HCT116 (cell line): ENCODE measurements at regions not wholly inside any gene's neighbourhood (a gene's known extent, or its start where the extent isn't known, plus 50 kb on each side); places are given as distances from the start of the nearest gene placed in this dataset.
"Not testable (repeated sequence)": the region's sequence is repeated elsewhere in the genome, so short reads cannot be mapped to it uniquely, and the experiment has no call there.

ENCODE experiments used
- ATAC-seq: fragments of 200-7000 bp; cut with Tn5 transposase; 2 replicates; pipeline ENCODE4 v1.9.1; 2020; ENCODE audit warnings: mild to moderate bottlenecking, moderate library complexity
- BruUV-seq: library from RNA; stranded (reverse); fragments of 400-500 nt; replicated peaks from 2 replicates; lab custom pipeline; 2021; lab: Mats Ljungman, UMichigan
- CTCF ChIA-PET: fragments of 300-600 bp; sonication (Branson Sonifier 250); formaldehyde crosslinking; loops from one replicate; lab custom pipeline; 2021; ENCODE audit warnings: antibody characterized with exemption; lab: Charles Lee
- POLR2A ChIA-PET: fragments of 300-600, 350-600 bp; sonication (Branson Sonifier 250); formaldehyde crosslinking; loops from one replicate; lab custom pipeline; 2021; ENCODE audit warnings: antibody characterized with exemption; lab: Charles Lee
- RAD21 ChIA-PET, 2 experiments: fragments of 300-600 bp; sonication (Branson Sonifier 250); formaldehyde crosslinking; loops; one replicate each; lab custom pipeline; 2023; ENCODE audit warnings: low total read pairs in 2 of 2; ENCODE audit not compliant: uncharacterized antibody in 2 of 2, unreplicated experiment in 2 of 2, low non-redundant PET in 1 of 2; lab: Charles Lee
- DNase-seq: peaks from one replicate; pipeline ENCODE4 v3.0.0-alpha.2; 2010; ENCODE audit warnings: low read depth, low spot score
- H2AFZ ChIP-seq: fragments of 200-600 bp; shearing (Covaris generic), sonication (generic); 2 replicates; pipeline ENCODE4 v1.6.1; 2017; ENCODE audit warnings: low read depth, mixed run types, mixed read lengths, antibody characterized with exemption, low read length; ENCODE audit not compliant: poor library complexity, severe bottlenecking
- H3K27ac ChIP-seq: 2 replicates; pipeline ENCODE4 v1.5.1; 2012; ENCODE audit warnings: low read depth, low read length
- H3K27me3 ChIP-seq: fragments of 200-600 bp; sonication (generic); 2 replicates; pipeline ENCODE4 v1.6.1; 2016; ENCODE audit warnings: mixed run types, low read length, mixed read lengths; ENCODE audit not compliant: insufficient read depth
- H3K36me3 ChIP-seq, 2 experiments: fragments of 200-500 bp in 1 of 2; fragments of 200-600 bp in 1 of 2; sonication (Bioruptor generic) in 1 of 2; sonication (generic) in 1 of 2; 2 replicates each; pipeline versions ENCODE4 v1.5.1 to v1.6.1; 2014 to 2016; ENCODE audit warnings: low read length in 2 of 2, inconsistent platforms in 1 of 2, mixed read lengths in 1 of 2, mixed run types in 1 of 2; ENCODE audit not compliant: insufficient read depth in 2 of 2, control insufficient read depth in 1 of 2
- H3K4me1 ChIP-seq, 2 experiments: fragments of 200-600 bp in 1 of 2; sonication (generic) in 1 of 2; 2 replicates each; pipeline versions ENCODE4 v1.5.1 to v1.6.1; 2012 to 2017; ENCODE audit warnings: low read length in 2 of 2, inconsistent platforms in 1 of 2, mild to moderate bottlenecking in 1 of 2, mixed read lengths in 1 of 2, mixed run types in 1 of 2, moderate library complexity in 1 of 2; ENCODE audit not compliant: insufficient read depth in 2 of 2, control insufficient read depth in 1 of 2
- H3K4me2 ChIP-seq: fragments of 200-600 bp; sonication (generic); 2 replicates; pipeline ENCODE4 v1.6.1; 2017; ENCODE audit warnings: mixed run types, low read length, mixed read lengths
- H3K4me3 ChIP-seq, 2 experiments: fragments of 200-600 bp in 1 of 2; sonication (generic) in 1 of 2; replicated peaks in 1 of 2; 2 replicates each; pipeline ENCODE4 v1.5.1; 2011 to 2016; ENCODE audit warnings: low read length in 2 of 2, control low read depth in 1 of 2, low read depth in 1 of 2, mild to moderate bottlenecking in 1 of 2, mixed read lengths in 1 of 2, mixed run types in 1 of 2
- H3K79me2 ChIP-seq: fragments of 200-600 bp; sonication (generic); 2 replicates; pipeline ENCODE4 v1.6.1; 2017; ENCODE audit warnings: mild to moderate bottlenecking, mixed run types, low read length, moderate library complexity, mixed read lengths; ENCODE audit not compliant: insufficient read depth
- H3K9ac ChIP-seq: fragments of 200-600 bp; sonication (generic); 2 replicates; pipeline ENCODE4 v1.6.1; 2016; ENCODE audit warnings: low read length, mixed read lengths
- H3K9me2 ChIP-seq: fragments of 200-600 bp; sonication (generic), shearing (Covaris generic); 2 replicates; pipeline ENCODE4 v1.6.1; 2017; ENCODE audit warnings: mixed run types, mild to moderate bottlenecking, moderate library complexity; ENCODE audit not compliant: insufficient read depth
- H3K9me3 ChIP-seq, 2 experiments: fragments of 200-500 bp in 1 of 2; fragments of 200-600 bp in 1 of 2; sonication (Bioruptor generic) in 1 of 2; sonication (generic) in 1 of 2; 2 replicates each; pipeline ENCODE4 v1.6.1; 2014 to 2017; ENCODE audit warnings: low read length in 2 of 2, mixed read lengths in 2 of 2, inconsistent platforms in 1 of 2, low read depth in 1 of 2, mild to moderate bottlenecking in 1 of 2, mixed run types in 1 of 2, moderate library complexity in 1 of 2; ENCODE audit not compliant: control insufficient read depth in 1 of 2, insufficient read depth in 1 of 2
- H4K20me1 ChIP-seq: fragments of 200-600 bp; sonication (generic), shearing (Covaris generic); 2 replicates; pipeline ENCODE4 v1.6.1; 2017; ENCODE audit warnings: mixed run types, mild to moderate bottlenecking, moderate library complexity; ENCODE audit not compliant: insufficient read depth
- intact Hi-C: fragments of 100-400 bp; cut with micrococcal nuclease; formaldehyde crosslinking; loops from 2 replicates; pipeline ENCODE4 v1.10.0; 2022

DNA sequence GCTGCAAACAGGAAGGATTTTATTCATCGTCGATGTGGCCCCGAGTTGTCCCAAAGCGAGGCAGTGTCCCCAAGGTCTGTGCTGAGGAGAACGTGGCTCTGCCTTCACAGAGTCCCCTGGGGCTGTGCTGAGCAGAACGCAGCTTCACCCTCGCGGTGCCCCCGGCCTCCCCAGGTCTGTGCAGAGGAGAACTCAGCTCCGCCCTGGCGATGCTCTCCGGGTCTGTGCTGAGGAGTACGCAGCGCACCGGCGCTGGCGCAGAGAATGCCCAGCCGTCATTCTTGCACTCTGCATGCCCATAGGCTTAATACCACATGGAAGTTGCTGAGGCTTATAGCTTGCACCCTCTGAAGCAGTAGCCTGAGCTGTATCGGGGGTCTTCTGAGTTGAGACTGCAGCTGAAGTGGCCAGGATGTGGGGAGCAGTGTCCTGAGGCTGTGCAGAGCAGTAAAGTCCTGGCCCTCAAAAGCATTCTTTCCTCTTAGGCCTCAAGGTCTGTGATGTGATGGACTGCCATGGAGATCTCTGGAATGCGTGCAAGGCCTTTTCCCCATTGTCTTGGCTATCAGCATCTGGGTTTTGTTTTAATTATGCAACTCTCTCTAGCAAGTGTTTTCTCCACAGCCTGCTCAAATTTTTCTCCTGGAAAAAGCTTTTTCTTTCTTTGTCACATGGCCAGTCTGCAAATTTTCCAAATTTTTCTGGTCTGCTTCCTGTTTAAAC is 237.5 kb downstream of the ANKRD30B start:
- ATAC-seq, POLR2A ChIA-PET, H3K9me2 ChIP-seq, H3K36me3 ChIP-seq, H3K9ac ChIP-seq, H2AFZ ChIP-seq, H3K27me3 ChIP-seq, H3K4me1 ChIP-seq, H3K9me3 ChIP-seq, H4K20me1 ChIP-seq, BruUV-seq, H3K79me2 ChIP-seq, intact Hi-C loops, H3K4me3 ChIP-seq, CTCF ChIA-PET, RAD21 ChIA-PET, H3K27ac ChIP-seq, H3K4me2 ChIP-seq, DNase-seq: not testable (repeated sequence)

DNA sequence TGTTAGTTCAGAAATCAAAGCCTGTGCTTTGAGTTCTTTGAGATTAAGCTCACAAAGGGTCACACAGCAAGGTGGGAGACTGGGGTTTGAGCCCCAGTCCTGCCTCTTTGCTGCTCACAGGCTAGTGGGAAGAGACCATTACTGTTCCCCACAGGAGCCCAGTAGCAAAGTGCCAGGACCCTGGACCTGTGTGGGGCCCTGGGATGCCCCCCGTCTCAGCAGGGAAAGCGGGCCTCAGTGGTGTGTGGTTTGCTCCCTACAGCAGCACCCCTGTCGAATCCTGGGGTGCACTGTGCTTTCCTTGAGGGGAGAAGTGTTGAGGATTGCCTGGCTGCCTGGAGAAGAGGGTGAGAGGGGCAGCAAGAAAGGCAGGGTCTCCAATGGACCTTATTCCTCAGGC is 239.4 kb downstream of the ANKRD30B start:
- RAD21 ChIA-PET, H3K79me2 ChIP-seq, H3K9ac ChIP-seq, H3K4me2 ChIP-seq, CTCF ChIA-PET, H3K4me1 ChIP-seq, H3K9me3 ChIP-seq, POLR2A ChIA-PET, H3K27ac ChIP-seq, H2AFZ ChIP-seq, H3K36me3 ChIP-seq, H3K4me3 ChIP-seq, H3K27me3 ChIP-seq, H3K9me2 ChIP-seq, BruUV-seq, ATAC-seq, DNase-seq, H4K20me1 ChIP-seq, intact Hi-C loops: not testable (repeated sequence)

DNA sequence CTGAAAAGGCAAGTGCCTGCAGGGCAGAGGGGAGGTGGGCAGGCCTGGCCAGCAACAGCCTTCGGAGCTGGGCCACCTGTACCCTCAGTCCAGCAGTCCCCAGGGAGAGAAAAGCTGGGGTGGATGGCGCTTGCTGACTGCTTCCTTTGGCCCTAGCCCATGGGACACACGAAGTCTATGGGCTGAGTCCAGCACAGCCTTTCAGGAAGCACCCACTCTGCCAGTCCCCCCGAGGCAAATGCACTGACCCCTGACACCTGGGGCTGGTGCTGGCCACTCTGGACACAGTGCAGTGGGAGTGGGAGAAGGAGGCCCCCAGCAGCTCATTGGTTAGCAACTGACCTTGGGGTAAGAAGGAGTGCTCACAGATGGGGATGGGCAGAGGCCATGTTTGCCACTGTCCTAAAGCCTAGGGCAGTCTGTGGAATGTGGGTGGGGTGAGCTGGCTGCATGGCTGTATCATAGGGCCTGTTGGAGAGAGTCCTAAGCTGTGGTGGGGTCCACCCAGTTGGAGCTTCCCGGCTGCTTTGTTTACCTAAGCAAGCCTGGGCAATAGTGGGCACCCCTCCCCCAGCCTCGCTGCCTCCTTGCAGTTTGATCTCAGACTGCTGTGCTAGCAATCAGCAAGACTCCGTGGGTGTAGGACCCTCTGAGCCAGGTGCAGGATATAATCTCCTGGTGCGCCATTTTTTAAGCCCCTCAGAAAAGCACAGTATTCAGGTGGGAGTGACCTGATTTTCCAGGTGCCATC is 240.2 kb downstream of the ANKRD30B start:
- BruUV-seq, H3K9me2 ChIP-seq, POLR2A ChIA-PET: not testable (repeated sequence)

DNA sequence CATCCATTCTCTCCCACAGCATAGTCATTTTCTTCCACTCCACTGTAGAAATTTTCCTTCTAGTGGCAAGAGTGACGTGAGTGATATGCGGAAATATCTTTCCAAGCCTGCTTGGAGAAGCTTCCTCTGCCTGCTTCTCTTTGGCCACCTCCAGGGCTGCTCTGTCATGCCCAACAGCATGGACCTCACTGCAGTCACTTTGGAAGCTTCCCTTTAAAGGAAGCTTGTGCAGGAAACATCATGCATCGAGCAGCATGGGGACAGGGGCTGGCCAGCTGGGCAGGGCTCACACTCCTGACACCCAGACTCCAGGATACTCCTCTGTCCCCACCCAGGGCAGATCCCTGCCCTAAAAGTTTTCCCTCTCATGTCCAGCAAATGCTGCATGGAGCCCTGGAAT is 241.6 kb downstream of the ANKRD30B start:
- H3K9me2 ChIP-seq, H3K4me1 ChIP-seq, H3K4me3 ChIP-seq, H3K4me2 ChIP-seq, ATAC-seq, H3K9ac ChIP-seq, intact Hi-C loops, H2AFZ ChIP-seq, H3K27me3 ChIP-seq, H3K27ac ChIP-seq, DNase-seq, H4K20me1 ChIP-seq, H3K36me3 ChIP-seq, H3K79me2 ChIP-seq, H3K9me3 ChIP-seq, POLR2A ChIA-PET, CTCF ChIA-PET, BruUV-seq, RAD21 ChIA-PET: not testable (repeated sequence)

More for the DNA sequence above, 240.2 kb downstream of the ANKRD30B start:
- DNase-seq, intact Hi-C loops, H3K9me3 ChIP-seq, H4K20me1 ChIP-seq, H3K27me3 ChIP-seq, CTCF ChIA-PET, H3K9ac ChIP-seq, H3K36me3 ChIP-seq, RAD21 ChIA-PET, H3K4me3 ChIP-seq, H3K79me2 ChIP-seq, H3K4me1 ChIP-seq, ATAC-seq, H3K4me2 ChIP-seq, H3K27ac ChIP-seq, H2AFZ ChIP-seq: not testable (repeated sequence)
